COLO668 (cell line): ENCODE measurements at regions not wholly inside any gene's neighbourhood (a gene's known extent, or its start where the extent isn't known, plus 50 kb on each side); places are given as distances from the start of the nearest gene placed in this dataset.
A peak's percentile ranks its signal among the peaks of the same experiment; 100 is the strongest.
"Not testable (repeated sequence)": the region's sequence is repeated elsewhere in the genome, so short reads cannot be mapped to it uniquely, and the experiment has no call there.

ENCODE experiments used
- DNase-seq: peaks from one replicate; lab custom pipeline; 2025; ENCODE audit not compliant: unreplicated experiment; lab: John Stamatoyannopoulos, UW

GRCh38 chr2:595831-596592 is 81.2 kb downstream of the TMEM18 start:
- DNase-seq: no peak

GRCh38 chr2:595141-595815 is 81.9 kb downstream of the TMEM18 start:
- DNase-seq: no peak

- DNase-seq: no peak
Measured at GRCh38 chr2:594297-594949, 82.8 kb downstream of the TMEM18 start.

- DNase-seq: no peak
Measured at GRCh38 chr2:593356-594026, 83.7 kb downstream of the TMEM18 start.

GRCh38 chr2:592737-593136 is 84.5 kb downstream of the TMEM18 start:
- no peak for DNase-seq

GRCh38 chr2:590214-591175 is 86.7 kb downstream of the TMEM18 start:
- no peak for DNase-seq

GRCh38 chr2:589281-590130 is 87.7 kb downstream of the TMEM18 start:
- no peak for DNase-seq

- DNase-seq: no peak
Measured at GRCh38 chr2:588074-588645, 89.0 kb downstream of the TMEM18 start.

GRCh38 chr2:587087-587960 is 89.9 kb downstream of the TMEM18 start:
- no peak for DNase-seq

GRCh38 chr2:586641-587076 is 90.5 kb downstream of the TMEM18 start:
- no peak for DNase-seq

DNA sequence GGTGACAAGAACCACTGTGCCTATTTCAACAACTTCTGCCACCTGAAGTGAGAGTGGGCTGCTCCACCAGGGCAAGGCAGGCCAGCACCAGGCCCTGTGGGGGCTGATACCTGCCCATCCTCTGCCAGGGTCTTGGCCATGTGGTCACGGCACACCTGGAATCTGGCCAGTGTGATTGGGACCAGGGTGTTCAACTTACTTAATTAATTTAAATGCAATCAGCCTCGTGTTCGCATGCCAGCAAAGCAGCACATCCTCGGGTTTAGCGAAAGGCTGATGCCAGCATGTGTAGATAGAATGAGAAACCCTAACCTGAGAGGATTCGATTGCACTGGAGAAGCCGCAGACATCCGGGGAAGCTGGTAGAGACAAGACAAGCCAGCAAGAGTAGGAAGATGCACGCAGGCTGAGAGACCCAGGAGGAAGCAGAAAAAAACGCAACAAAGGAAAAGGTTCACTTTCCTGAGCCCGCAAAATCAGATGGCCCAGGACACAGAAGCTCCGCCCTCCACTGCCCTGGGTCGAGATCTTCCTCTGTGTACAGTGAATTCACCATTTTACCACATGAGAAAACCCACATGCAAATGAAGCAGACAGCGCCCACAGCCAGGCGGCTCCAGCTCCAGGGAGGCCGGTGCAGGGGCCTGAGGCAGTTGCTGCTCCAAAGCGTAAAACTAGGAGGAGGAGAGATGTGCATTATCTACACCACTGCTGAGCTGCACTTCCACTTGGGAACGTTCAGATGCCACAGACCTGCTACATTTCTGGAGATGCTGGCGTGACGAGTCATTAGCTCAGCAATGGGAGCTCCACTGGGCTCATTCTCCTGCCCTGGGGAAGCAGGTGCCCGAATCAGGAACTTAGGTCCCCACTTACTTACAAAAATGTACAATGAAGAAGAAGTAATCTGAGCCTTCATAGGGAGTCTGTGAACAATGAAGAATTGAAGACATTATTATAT is 92.1 kb downstream of the TMEM18 start:
- DNase-seq: no peak

DNA sequence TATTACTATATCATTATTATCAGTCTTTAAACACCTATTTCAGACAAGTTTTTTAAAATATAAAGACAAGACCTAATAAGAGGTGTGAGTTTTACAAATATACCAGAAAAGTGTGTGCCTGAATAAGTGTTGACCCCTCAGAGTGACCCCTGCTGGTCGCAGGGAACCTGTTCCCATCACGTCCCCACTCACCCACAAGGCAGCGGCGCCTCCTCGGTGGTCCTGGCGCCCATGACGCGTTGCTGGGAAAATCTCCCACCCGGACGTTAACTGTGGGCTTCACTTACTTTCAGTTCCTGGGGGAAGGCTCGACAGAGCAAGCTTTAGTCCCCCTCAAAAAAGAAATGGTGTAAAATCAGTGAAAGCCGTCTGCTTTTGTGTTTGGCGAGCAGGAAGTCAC is 93.5 kb downstream of the TMEM18 start:
- DNase-seq: no peak

GRCh38 chr2:582792-583528 is 94.2 kb downstream of the TMEM18 start:
- DNase-seq: no peak

DNA sequence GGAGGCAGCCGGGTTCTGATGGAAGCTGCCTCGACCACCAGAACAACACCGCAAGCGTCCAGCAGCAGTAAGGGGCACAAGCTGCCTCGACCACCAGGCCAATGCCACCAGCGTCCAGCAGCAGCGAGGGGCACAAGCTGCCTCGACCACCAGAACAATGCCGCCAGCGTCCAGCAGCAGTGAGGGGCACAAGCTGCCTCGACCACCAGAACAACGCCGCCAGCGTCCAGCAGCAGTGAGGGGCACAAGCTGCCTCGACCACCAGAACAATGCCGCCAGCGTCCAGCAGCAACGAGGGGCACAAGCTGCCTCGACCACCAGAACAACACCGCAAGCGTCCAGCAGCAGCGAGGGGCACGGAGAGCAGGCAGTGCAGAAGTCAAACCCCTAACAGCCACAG is 94.9 kb downstream of the TMEM18 start:
- DNase-seq: not testable (repeated sequence)

GRCh38 chr2:579961-580360 is 97.2 kb downstream of the TMEM18 start:
- no peak for DNase-seq

DNA sequence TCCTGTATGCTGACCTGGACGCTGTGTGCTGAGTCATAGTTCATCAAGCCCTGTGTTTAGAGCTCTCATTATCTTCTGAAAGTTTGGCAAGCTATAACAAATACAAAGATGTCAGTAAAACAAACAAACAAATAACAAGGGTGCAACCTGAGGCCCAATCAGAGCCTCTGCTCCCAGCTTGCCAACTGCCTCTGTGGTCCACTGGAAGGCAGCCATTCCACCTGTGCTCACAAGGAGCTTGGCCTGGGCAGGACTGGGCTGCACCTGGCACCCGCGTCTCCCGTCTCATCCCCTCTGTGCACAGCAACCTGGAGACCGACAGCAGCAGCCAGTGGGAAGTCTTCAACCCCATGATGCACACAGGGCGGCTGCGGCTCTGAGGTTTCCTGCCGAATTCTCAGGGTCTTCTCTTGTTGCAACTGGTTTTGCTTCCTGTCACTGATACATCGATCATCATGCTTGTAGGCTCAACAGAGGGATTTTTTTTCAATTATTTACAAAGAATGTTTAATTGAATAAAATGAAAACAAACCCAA is 97.8 kb downstream of the TMEM18 start:
- peak; percentile 10 for DNase-seq
